Tibial nerve (tissue), 4 donors: ENCODE measurements at regions not wholly inside any gene's neighbourhood (a gene's known extent, or its start where the extent isn't known, plus 50 kb on each side); places are given as distances from the start of the nearest gene placed in this dataset.

Experiments
- DNase-seq, 2 donors: peaks; one replicate each; pipeline ENCODE4 v3.0.0-alpha.2; 2019; ENCODE audit warnings: low spot score in 2 of 2
- H3K27ac ChIP-seq, 4 donors: fragments of 200-600 bp; sonication (generic) in 3 of 4; one replicate each; pipeline ENCODE4 v1.5.1; 2017 to 2019; ENCODE audit warnings: mild to moderate bottlenecking in 1 of 4
- H3K27me3 ChIP-seq, 2 donors: fragments of 200-600 bp; sonication (generic) in 1 of 2; one replicate each; pipeline versions ENCODE4 v1.5.1 to v1.6.0; 2017 to 2019
- H3K36me3 ChIP-seq, 3 donors: fragments of 200-600 bp; sonication (generic); one replicate each; pipeline ENCODE4 v1.5.1; 2018 to 2019
- H3K4me1 ChIP-seq, 4 donors: fragments of 200-600 bp; sonication (generic) in 3 of 4; one replicate each; pipeline ENCODE4 v1.5.1; 2017 to 2019
- H3K4me3 ChIP-seq, 4 donors: fragments of 200-600 bp; sonication (generic) in 3 of 4; one replicate each; pipeline ENCODE4 v1.5.1; 2017 to 2019; ENCODE audit warnings: mild to moderate bottlenecking in 1 of 4, moderate library complexity in 1 of 4
- H3K9me3 ChIP-seq, 4 donors: fragments of 200-600 bp; sonication (generic) in 3 of 4; one replicate each; pipeline ENCODE4 v1.5.1; 2017 to 2019
- CTCF ChIP-seq, 5 experiments: fragments of 200-600 bp in 3 of 5; fragments of 450-650 bp in 2 of 5; sonication (generic) in 3 of 5; IDR thresholded peaks; one replicate each; pipeline ENCODE4 v1.5.1; 2016 to 2019; ENCODE audit warnings: antibody characterized with exemption in 5 of 5, mild to moderate bottlenecking in 3 of 5, moderate library complexity in 2 of 5
- EP300 ChIP-seq, 2 donors: sonication (generic); formaldehyde crosslinking; IDR thresholded peaks; one replicate each; pipeline ENCODE4 v1.6.1; 2017; ENCODE audit warnings: antibody characterized with exemption in 2 of 2, mild to moderate bottlenecking in 1 of 2
- POLR2A ChIP-seq, 2 donors: fragments of 450-650 bp; IDR thresholded peaks; one replicate each; pipeline ENCODE4 v1.6.1; 2017; ENCODE audit warnings: antibody characterized with exemption in 2 of 2, mild to moderate bottlenecking in 2 of 2, moderate library complexity in 2 of 2
- WGBS, 2 donors: methylation state at CpG; one replicate each; pipeline ENCODE4 v1.1.5; 2018; 5-methylcytosine and 5-hydroxymethylcytosine counted together

GRCh38 chr9:31377358-31377757, 1007.1 kb upstream of the ACO1 start:
- no peak overlapping the region for H3K4me3 ChIP-seq
- peaks cover 0 to 3% (median 0%) of the 10 kb centered on the region in 4 donors for H3K9me3 ChIP-seq
- no peaks in the 10 kb centered on the region for H3K27me3 ChIP-seq
- H3K4me1 ChIP-seq = no peaks in the 10 kb centered on the region
- no peak for DNase-seq
- WGBS, 2 donors = 48 to 57% methylated on average over 4 of the region's 4 CpGs
- H3K27ac ChIP-seq = no peak overlapping the region
- no peaks in the 10 kb centered on the region for H3K36me3 ChIP-seq
- no peak for TF ChIP-seq CTCF (IDR thresholded peaks at IDR 0.05)
- no peak for TF ChIP-seq POLR2A (IDR thresholded peaks at IDR 0.05)
- no peak for TF ChIP-seq EP300 (IDR thresholded peaks at IDR 0.05)

- Histone ChIP-seq H3K27ac (no peak overlapping the region), H3K9me3 (no peaks in the 10 kb centered on the region), H3K36me3 (no peaks in the 10 kb centered on the region), H3K4me3 (no peak overlapping the region), H3K27me3 (no peaks in the 10 kb centered on the region), H3K4me1 (peaks cover 0 to under 1% (median 0%) of the 10 kb centered on the region in 4 donors)
- 90 to 97% methylated on average over 1 of the region's 1 CpG for WGBS, 2 donors
- no peak for DNase-seq
- TF ChIP-seq EP300 (IDR thresholded peaks at IDR 0.05) (no peak), POLR2A (IDR thresholded peaks at IDR 0.05) (no peak), CTCF (IDR thresholded peaks at IDR 0.05) (no peak)
Observed at GRCh38 chr9:31388660-31389059, 995.8 kb upstream of the ACO1 start.

- WGBS, 2 donors = 60 to 61% methylated on average over 3 of the region's 3 CpGs
- Histone ChIP-seq H3K4me1 (peaks cover 0 to 5% (median 3%) of the 10 kb centered on the region in 4 donors), H3K36me3 (no peaks in the 10 kb centered on the region), H3K9me3 (no peaks in the 10 kb centered on the region), H3K27me3 (no peaks in the 10 kb centered on the region), H3K27ac (no peak overlapping the region), H3K4me3 (no peak overlapping the region)
- DNase-seq = no peak
- TF ChIP-seq EP300 (IDR thresholded peaks at IDR 0.05) (no peak), CTCF (IDR thresholded peaks at IDR 0.05) (no peak), POLR2A (IDR thresholded peaks at IDR 0.05) (no peak)
Observed at GRCh38 chr9:31389075-31389474, 995.4 kb upstream of the ACO1 start.

GRCh38 chr9:31390403-31391025, 993.9 kb upstream of the ACO1 start:
- WGBS, 2 donors = 35 to 39% methylated on average over 5 of the region's 5 CpGs
- DNase-seq = no peak
- Histone ChIP-seq H3K27me3 (no peaks in the 10 kb centered on the region), H3K4me1 (peaks cover 0 to 8% (median 4%) of the 10 kb centered on the region in 4 donors), H3K4me3 (no peak overlapping the region), H3K27ac (no peak overlapping the region), H3K36me3 (no peaks in the 10 kb centered on the region), H3K9me3 (no peaks in the 10 kb centered on the region)
- TF ChIP-seq EP300 (IDR thresholded peaks at IDR 0.05) = no peak
- TF ChIP-seq POLR2A (IDR thresholded peaks at IDR 0.05) = no peak
- no peak for TF ChIP-seq CTCF (IDR thresholded peaks at IDR 0.05)

- Histone ChIP-seq H3K4me1 (peaks cover 0 to 8% (median 4%) of the 10 kb centered on the region in 4 donors), H3K27me3 (no peaks in the 10 kb centered on the region), H3K27ac (no peak overlapping the region), H3K9me3 (no peaks in the 10 kb centered on the region), H3K36me3 (no peaks in the 10 kb centered on the region), H3K4me3 (no peak overlapping the region)
- no peak for DNase-seq
- TF ChIP-seq EP300 (IDR thresholded peaks at IDR 0.05) (no peak), CTCF (IDR thresholded peaks at IDR 0.05) (no peak), POLR2A (IDR thresholded peaks at IDR 0.05) (no peak)
Observed at GRCh38 chr9:31393240-31393639, 991.2 kb upstream of the ACO1 start.
